NB4 (cell line): ENCODE measurements at regions not wholly inside any gene's neighbourhood (a gene's known extent, or its start where the extent isn't known, plus 50 kb on each side); places are given as distances from the start of the nearest gene placed in this dataset.
"Not testable (repeated sequence)": the region's sequence is repeated elsewhere in the genome, so short reads cannot be mapped to it uniquely, and the experiment has no call there.

Experiments
- DNase-seq: peaks from one replicate; pipeline ENCODE4 v3.0.0; 2010; ENCODE audit warnings: low read depth
- H3K4me3 ChIP-seq: one replicate; pipeline ENCODE4 v1.5.1; 2011; ENCODE audit warnings: mild to moderate bottlenecking, low read depth, low read length, moderate library complexity
- CTCF ChIP-seq: IDR thresholded peaks from one replicate; pipeline ENCODE4 v1.5.1; 2012; ENCODE audit warnings: low read depth, low read length
- MAX ChIP-seq: IDR thresholded peaks from 2 replicates; pipeline ENCODE4 v1.6.1; 2011; ENCODE audit warnings: low read depth, low read length
- MYC ChIP-seq: IDR thresholded peaks from 2 replicates; pipeline ENCODE4 v1.6.1; 2011; ENCODE audit warnings: low read depth, low read length
- POLR2A ChIP-seq: IDR thresholded peaks from 2 replicates; pipeline ENCODE4 v1.6.1; 2011; ENCODE audit warnings: mild to moderate bottlenecking; ENCODE audit not compliant: insufficient read length; ENCODE audit errors: extremely low read depth

GRCh38 chr9:78904686-78905085 is 607.8 kb downstream of the PSAT1 start:
- no peak for TF ChIP-seq POLR2A
- TF ChIP-seq MYC = no peak
- TF ChIP-seq CTCF = no peak
- TF ChIP-seq MAX = no peak
- H3K4me3 ChIP-seq = no peak overlapping the region
- no peak for DNase-seq

- no peak for DNase-seq
- TF ChIP-seq MYC = no peak
- no peak for TF ChIP-seq POLR2A
- no peak for TF ChIP-seq CTCF
- no peak for TF ChIP-seq MAX
- no peak overlapping the region for H3K4me3 ChIP-seq
These were observed 608.5 kb downstream of the PSAT1 start for GRCh38 chr9:78905387-78905786.

- no peak overlapping the region for H3K4me3 ChIP-seq
- DNase-seq = no peak
- no peak for TF ChIP-seq POLR2A
- no peak for TF ChIP-seq MAX
- TF ChIP-seq CTCF = no peak
- TF ChIP-seq MYC = no peak
These were observed 609.2 kb downstream of the PSAT1 start for GRCh38 chr9:78905986-78906755.

GRCh38 chr9:78909566-78909965 is 612.6 kb downstream of the PSAT1 start:
- no peak for DNase-seq
- H3K4me3 ChIP-seq = no peak overlapping the region
- TF ChIP-seq MYC (no peak), MAX (no peak), POLR2A (no peak), CTCF (no peak)

GRCh38 chr9:78916884-78917283 is 620.0 kb downstream of the PSAT1 start:
- not testable (repeated sequence) for DNase-seq, H3K4me3 ChIP-seq

GRCh38 chr9:78918976-78919375 is 622.1 kb downstream of the PSAT1 start:
- H3K4me3 ChIP-seq = no peak overlapping the region
- TF ChIP-seq CTCF (no peak), MYC (no peak), POLR2A (no peak), MAX (no peak)
- DNase-seq = no peak
